Gastrocnemius medialis (tissue), 4 donors: ENCODE measurements at regions not wholly inside any gene's neighbourhood (a gene's known extent, or its start where the extent isn't known, plus 50 kb on each side); places are given as distances from the start of the nearest gene placed in this dataset.

Experiments
- ATAC-seq, 2 donors: fragments of 150-250 bp; one replicate each; pipeline ENCODE4 v1.9.1; 2016
- DNase-seq, 2 donors: peaks; one replicate each; pipeline ENCODE4 v3.0.0-alpha.2; 2019
- H3K27ac ChIP-seq, 4 donors: fragments of 200-600 bp; sonication (generic); 1 replicate in 1 of 4; 2 replicates in 3 of 4; pipeline ENCODE4 v1.5.1; 2016 to 2018; ENCODE audit warnings: mild to moderate bottlenecking in 2 of 4, moderate library complexity in 1 of 4
- H3K27me3 ChIP-seq, 3 donors: fragments of 200-600 bp; sonication (generic) in 2 of 3; 1 replicate in 1 of 3; 2 replicates in 2 of 3; pipeline versions ENCODE4 v1.5.1 to v1.6.0; 2016 to 2019; ENCODE audit warnings: mild to moderate bottlenecking in 1 of 3, moderate library complexity in 1 of 3
- H3K36me3 ChIP-seq, 2 donors: fragments of 200-600 bp; sonication (generic) in 1 of 2; one replicate each; pipeline ENCODE4 v1.5.1; 2017 to 2018
- H3K4me1 ChIP-seq, 2 donors: fragments of 200-600 bp; sonication (generic) in 1 of 2; one replicate each; pipeline ENCODE4 v1.5.1; 2016 to 2017; ENCODE audit warnings: mild to moderate bottlenecking in 2 of 2
- H3K4me3 ChIP-seq, 4 donors: fragments of 200-600 bp; sonication (generic) in 3 of 4; 1 replicate in 1 of 4; 2 replicates in 3 of 4; pipeline ENCODE4 v1.5.1; 2016 to 2019; ENCODE audit warnings: mild to moderate bottlenecking in 2 of 4
- H3K9me3 ChIP-seq, 3 donors: fragments of 200-600 bp; sonication (generic) in 2 of 3; 1 replicate in 1 of 3; 2 replicates in 2 of 3; pipeline ENCODE4 v1.5.1; 2016 to 2019
- POLR2A ChIP-seq, 2 donors: fragments of 450-650 bp; IDR thresholded peaks; one replicate each; pipeline ENCODE4 v1.6.1; 2017; ENCODE audit warnings: antibody characterized with exemption in 2 of 2, mild to moderate bottlenecking in 2 of 2, moderate library complexity in 2 of 2
- in situ Hi-C, 4 donors: fragments of 200-750 bp; cut with MboI; loops; one replicate each; pipeline versions ENCODE4 v1.15.0 to v1.8.0; 2017; ENCODE audit warnings: low sequenced_read_pairs in 4 of 4
- intact Hi-C: fragments of 100-400 bp; cut with DNase I; formaldehyde crosslinking; loops from one replicate; pipeline ENCODE4 v1.15.1; 2023; ENCODE audit warnings: low total_unique reads
- TF ChIP-seq, protein P1 (sequence below), 5 experiments: fragments of 450-650 bp in 3 of 5; fragments of 200-600 bp in 2 of 5; sonication (generic) in 2 of 5; IDR thresholded peaks in 4 of 5; conservative IDR thresholded peaks in 1 of 5; 1 replicate in 4 of 5; 2 replicates in 1 of 5; pipeline ENCODE4 v1.5.1; 2016 to 2019; ENCODE audit warnings: antibody characterized with exemption in 5 of 5, mild to moderate bottlenecking in 3 of 5, moderate library complexity in 3 of 5

DNA sequence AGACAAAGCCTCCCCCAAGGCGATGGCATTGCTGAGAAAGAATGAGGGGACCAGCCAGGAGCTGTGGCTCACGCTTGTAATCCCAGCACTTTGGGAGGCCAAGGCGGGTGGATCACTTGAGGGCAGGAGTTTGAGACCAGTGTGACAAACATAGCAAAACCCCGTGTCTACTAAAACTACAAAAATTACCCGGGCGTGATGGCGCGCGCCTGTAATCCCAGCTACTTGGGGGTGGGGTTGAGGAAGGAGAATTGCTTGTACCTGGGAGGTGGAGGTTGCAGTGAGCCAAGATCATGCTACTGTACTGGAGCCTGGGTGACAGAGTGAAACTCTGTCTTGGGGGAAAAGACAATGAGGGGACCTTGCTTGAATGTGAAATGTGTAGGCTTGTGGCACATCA is 402.4 kb upstream of the C2CD4B start:
- Histone ChIP-seq H3K9me3 (no peaks in the 10 kb centered on the region), H3K27ac (no peak overlapping the region), H3K4me1 (peaks cover 23 to 34% of the 10 kb centered on the region in 2 donors), H3K36me3 (no peaks in the 10 kb centered on the region), H3K27me3 (no peaks in the 10 kb centered on the region), H3K4me3 (no peak overlapping the region)
- ATAC-seq (no peak), DNase-seq (no peak)
- intact Hi-C loops (no loop called here), in situ Hi-C loops (no loop called here)
- TF ChIP-seq, protein P1, sequence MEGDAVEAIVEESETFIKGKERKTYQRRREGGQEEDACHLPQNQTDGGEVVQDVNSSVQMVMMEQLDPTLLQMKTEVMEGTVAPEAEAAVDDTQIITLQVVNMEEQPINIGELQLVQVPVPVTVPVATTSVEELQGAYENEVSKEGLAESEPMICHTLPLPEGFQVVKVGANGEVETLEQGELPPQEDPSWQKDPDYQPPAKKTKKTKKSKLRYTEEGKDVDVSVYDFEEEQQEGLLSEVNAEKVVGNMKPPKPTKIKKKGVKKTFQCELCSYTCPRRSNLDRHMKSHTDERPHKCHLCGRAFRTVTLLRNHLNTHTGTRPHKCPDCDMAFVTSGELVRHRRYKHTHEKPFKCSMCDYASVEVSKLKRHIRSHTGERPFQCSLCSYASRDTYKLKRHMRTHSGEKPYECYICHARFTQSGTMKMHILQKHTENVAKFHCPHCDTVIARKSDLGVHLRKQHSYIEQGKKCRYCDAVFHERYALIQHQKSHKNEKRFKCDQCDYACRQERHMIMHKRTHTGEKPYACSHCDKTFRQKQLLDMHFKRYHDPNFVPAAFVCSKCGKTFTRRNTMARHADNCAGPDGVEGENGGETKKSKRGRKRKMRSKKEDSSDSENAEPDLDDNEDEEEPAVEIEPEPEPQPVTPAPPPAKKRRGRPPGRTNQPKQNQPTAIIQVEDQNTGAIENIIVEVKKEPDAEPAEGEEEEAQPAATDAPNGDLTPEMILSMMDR (IDR thresholded peaks at IDR 0.05 in 4 of 5, conservative IDR thresholded peaks at IDR 0.05 in 1 of 5) = no peak
- no peak for TF ChIP-seq POLR2A (IDR thresholded peaks at IDR 0.05)

DNA sequence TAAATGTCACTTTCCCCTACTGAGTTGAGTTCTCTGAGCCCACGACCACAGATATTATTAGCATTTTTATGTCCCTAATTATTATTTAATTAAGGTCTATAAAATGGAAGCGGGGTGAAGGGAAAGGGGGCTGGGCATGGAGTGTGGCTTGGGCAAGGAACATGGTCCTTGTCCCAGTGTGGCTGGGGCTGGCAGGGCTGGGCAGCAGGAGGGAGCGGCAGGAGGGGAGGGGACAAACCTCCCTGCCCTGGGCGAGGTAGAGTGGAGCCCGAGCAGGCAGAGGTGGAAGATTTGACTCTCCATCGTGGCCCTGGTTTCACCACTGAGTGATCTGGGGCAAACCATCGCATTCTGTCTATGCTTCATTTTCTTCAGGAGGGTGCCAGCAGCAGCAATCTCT is 402.9 kb upstream of the C2CD4B start:
- TF ChIP-seq, protein P1 (IDR thresholded peaks at IDR 0.05 in 4 of 5, conservative IDR thresholded peaks at IDR 0.05 in 1 of 5) = no peak
- no peak for TF ChIP-seq POLR2A (IDR thresholded peaks at IDR 0.05)
- no peak overlapping the region for H3K4me3 ChIP-seq
- no peaks in the 10 kb centered on the region for H3K36me3 ChIP-seq
- H3K4me1 ChIP-seq = peaks cover 23 to 34% of the 10 kb centered on the region in 2 donors
- ATAC-seq (no peak), DNase-seq (no peak)
- intact Hi-C loops = no loop called here
- H3K27ac ChIP-seq = no peak overlapping the region
- H3K9me3 ChIP-seq = no peaks in the 10 kb centered on the region
- in situ Hi-C loops = no loop called here
- H3K27me3 ChIP-seq = no peaks in the 10 kb centered on the region

DNA sequence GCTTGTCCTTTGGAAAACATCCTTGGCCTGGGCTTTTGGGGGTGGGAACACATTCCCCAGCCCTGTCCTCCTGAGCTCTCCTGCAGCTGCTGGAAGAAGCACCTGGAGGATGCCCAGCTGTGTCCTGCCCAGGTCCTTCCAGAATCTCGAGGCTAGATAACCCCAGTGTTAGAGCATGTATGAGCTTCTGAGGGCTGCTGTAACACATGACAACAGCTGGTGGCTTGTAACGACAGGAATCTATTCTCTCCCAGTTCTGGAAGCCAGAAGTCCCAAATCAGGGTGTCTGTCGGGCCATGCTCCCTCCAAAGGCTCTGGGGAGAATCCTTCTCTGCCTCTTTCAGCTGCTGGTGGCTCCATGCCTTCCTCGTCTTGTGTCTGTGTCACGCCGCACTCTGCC is 403.6 kb upstream of the C2CD4B start:
- TF ChIP-seq, protein P1 (IDR thresholded peaks at IDR 0.05 in 4 of 5, conservative IDR thresholded peaks at IDR 0.05 in 1 of 5) = no peak
- no peak for TF ChIP-seq POLR2A (IDR thresholded peaks at IDR 0.05)
- in situ Hi-C loops (no loop called here), intact Hi-C loops (no loop called here)
- ATAC-seq (no peak), DNase-seq (no peak)
- no peak overlapping the region for H3K4me3 ChIP-seq
- no peaks in the 10 kb centered on the region for H3K9me3 ChIP-seq
- peaks cover 23 to 34% of the 10 kb centered on the region in 2 donors for H3K4me1 ChIP-seq
- H3K27ac ChIP-seq = no peak overlapping the region
- no peaks in the 10 kb centered on the region for H3K27me3 ChIP-seq
- H3K36me3 ChIP-seq = no peaks in the 10 kb centered on the region

DNA sequence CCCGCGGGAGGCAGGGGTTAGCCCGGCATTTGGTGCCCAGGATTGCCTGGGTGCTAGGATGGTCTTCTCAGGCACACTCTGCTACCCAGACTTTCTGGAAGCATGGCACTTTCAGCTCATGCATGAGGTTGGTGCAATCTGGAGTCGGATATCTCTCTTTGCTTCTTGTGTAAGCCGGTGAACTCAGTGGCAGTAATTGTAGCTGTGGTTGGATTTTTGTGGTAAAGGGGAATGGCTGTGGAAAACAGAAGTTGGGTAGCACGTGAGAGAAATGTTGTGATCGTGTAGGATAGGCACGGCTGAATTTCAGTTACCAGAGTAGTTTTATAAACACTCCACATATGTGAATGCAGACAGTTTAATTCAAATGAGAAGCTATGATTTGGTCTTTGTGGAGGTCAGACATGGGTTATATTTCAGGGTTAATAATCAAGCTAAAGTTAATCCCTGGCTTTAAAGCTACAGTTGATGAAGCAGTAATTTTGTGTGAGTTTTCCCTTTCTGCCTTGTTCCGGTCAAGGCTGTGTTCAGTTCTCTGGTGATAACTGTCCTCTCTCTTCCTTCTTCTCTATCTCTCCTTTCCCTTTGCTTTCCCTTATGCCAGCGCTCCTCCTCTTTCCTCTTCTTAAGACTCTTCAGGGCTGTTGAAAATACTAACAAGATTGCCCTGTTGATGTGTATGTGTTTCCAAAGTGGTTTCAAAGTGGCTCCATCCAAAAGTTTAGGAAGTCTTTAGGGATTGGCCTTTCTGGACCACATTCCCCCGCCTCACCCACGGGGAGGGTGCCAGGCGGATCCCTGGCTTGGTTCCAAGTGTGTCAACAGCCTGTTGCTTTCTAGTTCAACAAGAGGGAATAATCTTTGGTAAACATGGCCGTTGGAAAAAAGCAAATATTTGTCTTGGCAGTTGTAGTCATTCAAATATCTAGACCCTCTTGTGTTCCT is 404.6 kb upstream of the C2CD4B start:
- in situ Hi-C loops (no loop called here), intact Hi-C loops (no loop called here)
- ATAC-seq = peak; percentile 89
- Histone ChIP-seq H3K27ac (peak overlapping the region; percentile 27 to 56 (median 52)), H3K4me3 (no peak overlapping the region), H3K9me3 (no peaks in the 10 kb centered on the region), H3K36me3 (no peaks in the 10 kb centered on the region), H3K4me1 (peaks cover 19 to 34% of the 10 kb centered on the region in 2 donors), H3K27me3 (no peaks in the 10 kb centered on the region)
- TF ChIP-seq POLR2A (IDR thresholded peaks at IDR 0.05) = no peak
- TF ChIP-seq, protein P1 (IDR thresholded peaks at IDR 0.05 in 4 of 5, conservative IDR thresholded peaks at IDR 0.05 in 1 of 5) = no peak
- DNase-seq = peak; percentile 37 to 50
